NCI-H526 treated with DMSO at 0.1 percent for 48 hours (cell line): ENCODE measurements at regions not wholly inside any gene's neighbourhood (a gene's known extent, or its start where the extent isn't known, plus 50 kb on each side); places are given as distances from the start of the nearest gene placed in this dataset.

Experiments used
- DNase-seq: peaks from one replicate; lab custom pipeline; 2025; lab: John Stamatoyannopoulos, UW

DNA sequence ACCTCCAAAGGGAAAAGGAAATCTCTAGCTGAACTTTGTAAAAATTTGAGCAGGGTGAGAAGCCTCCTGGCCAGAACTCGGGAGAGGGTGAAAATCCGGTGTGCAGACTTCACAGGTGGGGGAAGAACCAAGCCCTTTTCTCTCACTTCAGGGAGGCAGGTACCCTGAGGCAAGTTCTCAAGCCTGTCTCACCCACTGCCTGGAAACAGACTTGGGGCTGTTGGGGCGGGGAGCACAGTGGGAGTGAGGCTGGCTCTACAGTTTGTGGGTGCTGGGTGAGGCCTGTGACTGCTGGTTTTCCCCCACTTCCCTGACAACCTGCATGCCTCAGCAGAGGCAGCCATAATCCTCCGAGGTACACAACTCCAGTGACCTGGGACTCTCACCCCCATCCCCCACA, 187.1 kb downstream of the KIF4B start:
- no peak for DNase-seq

DNA sequence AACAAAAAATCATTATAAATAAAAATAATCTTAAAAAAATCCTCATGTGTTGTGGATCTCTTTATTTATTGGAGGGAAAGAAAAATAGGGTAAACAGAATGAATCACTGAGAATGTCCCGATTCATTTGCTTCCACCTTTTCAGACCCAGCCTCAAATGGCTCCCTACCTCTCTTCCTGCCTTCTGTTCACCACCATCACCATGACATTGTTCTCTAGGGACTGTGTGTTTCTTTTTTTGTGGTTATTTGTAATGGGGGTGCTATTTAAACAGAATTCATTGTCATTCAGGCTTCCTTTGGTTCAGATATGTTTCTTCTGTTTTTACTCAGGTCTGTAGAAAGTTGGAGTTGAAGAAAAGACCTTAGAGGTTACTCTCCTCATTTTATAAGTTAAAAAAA, 198.2 kb downstream of the KIF4B start:
- no peak for DNase-seq

DNA sequence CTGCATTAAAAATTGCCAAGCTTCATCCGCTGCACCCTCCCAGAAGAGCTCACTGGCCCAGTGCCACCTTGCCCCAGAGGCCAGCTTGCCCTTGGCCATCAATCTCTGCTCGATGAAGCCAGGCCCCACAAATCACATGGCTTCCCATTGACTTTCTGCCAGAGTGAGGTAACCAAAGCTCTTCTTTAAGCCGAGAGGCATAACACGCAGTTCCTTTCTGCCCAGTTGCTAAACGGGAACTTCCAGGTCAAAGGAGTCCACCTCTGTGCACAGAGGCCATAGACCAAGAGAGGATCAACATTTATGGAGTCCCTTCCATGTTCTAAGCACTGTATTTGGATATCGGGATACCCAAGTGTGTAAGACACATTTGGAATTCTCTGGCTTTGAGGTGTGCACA, 208.8 kb downstream of the KIF4B start:
- DNase-seq: no peak

DNA sequence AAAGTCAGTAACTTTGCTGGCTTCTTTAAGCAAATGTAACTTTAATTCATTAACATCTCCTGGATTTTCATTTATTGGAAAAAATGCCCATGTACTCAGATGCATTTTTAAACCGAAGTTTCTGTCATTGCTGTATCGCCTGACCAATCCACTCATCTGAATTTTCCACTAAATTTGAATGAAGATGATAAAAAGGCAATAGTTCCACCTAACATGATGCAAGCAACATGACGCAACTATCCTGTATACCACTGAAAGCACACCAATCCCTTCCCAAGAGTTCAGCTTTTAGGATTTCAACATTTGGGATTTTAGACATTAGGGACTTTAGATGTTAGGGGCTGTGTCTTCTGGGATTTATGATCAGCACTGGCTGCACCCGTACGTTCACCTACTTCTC, 215.6 kb downstream of the KIF4B start:
- no peak for DNase-seq

DNA sequence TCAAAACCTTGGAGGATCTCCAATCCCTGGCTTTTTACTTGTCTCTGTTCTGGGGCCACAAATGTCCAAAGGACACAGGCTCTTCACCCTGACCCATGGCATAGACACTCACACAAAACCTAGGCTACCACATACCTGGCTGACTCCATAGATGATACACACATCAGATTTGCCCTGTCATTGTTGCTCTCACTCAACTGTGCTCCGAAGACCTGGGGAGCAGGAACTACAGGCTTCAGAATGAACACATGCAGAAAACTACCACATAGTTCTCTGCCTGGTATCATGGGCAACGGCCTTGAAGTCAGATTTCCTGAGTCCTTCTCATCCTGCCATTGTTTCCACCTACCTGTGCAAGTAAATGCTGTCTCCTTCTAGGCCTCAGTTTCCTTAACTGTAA, 226.2 kb downstream of the KIF4B start:
- no peak for DNase-seq

DNA sequence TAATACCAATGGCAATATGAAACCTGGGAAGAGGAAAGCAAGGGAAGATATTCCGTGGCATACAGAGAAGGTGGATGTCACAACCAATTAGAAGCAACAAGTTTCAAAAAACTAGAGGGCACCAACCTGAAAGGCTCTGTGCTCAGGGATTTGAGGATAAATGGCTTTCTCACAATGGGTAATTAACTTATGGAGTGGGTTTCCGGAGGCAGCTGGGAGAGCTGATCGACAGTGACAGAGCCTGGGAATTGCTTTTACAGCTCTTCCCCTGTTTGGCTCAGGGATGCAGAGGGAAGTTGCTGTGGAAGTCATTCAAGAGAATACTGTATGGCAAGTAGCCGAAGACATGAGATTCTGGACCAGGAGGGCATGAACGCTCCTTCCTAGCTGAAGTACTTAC, 237.0 kb downstream of the KIF4B start:
- DNase-seq: no peak

DNA sequence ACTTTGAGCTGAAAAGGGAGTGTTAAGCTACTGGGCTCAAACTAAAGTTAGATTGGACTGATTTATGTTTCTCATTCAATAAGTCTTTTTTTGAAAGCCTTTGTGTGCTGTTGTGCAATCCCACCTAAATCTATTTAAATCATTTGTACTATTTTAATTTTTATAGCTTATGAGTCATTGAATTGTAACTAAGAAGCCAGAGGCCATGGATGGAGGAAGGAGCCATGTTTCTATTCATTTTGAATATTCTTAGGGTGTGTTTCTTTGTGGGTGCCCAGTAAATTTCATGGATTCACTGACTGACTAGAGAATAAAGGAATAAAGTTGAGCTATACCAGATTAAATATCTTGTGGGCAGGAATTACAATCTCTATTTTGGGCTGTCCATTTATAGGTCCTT, 238.5 kb downstream of the KIF4B start:
- no peak for DNase-seq

DNA sequence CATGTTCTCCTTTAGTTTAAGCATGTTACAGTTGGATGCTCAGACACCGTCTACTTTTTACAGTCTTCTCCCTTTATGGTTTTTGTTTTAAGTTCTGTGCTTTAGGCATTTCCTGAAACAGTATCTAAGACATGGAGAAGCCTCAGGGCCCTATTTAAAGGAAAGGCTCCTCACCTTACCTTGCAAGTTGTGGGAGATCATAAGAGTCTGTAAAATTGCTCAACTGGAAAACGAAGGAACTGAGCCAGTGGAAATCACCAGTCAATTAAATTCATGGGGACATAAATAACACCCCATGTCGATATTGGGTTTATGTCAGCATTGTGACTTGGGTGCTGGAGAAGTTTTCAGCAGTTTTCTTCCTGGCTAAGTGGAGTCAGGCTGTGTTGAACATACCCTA, 239.2 kb downstream of the KIF4B start:
- no peak for DNase-seq

DNA sequence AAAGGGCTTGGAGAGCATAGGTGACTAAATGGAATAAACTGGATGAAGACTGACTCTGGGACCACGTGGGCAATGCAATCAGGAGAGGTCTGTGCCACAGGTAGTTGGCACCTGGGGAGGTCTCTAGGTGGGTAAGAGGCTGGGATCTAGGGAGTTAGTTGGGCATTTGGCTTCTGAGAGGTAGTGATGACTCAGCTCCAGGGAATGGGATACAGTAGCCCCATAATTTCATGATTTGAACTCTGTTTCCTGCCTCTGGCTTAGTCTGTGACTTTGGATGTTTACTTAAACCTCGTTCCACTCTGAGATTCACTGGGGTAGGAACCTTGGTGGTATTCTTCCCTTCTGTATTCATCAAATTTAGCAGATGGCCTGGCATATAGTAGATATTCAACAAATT, 240.8 kb downstream of the KIF4B start:
- DNase-seq: no peak

DNA sequence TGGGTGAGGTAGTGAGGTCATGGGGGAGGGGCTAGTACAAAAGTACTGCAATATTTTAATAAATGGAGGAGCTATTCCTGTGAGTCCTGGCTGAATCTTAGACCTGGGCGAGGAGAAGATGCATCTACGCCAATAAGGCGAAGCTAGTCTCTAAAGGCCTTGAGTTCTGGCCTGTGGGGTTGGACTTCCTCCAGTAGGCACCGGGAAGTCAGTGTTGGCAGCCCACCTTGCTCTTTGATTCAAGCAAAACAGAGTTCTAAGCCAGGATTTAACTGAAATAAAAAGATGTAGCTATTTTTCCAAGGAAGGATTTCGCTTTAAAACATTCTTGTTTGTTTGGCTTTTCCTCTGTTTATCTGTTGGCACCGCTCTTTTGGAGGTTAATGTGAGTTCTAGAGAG, 244.6 kb downstream of the KIF4B start:
- no peak for DNase-seq

DNA sequence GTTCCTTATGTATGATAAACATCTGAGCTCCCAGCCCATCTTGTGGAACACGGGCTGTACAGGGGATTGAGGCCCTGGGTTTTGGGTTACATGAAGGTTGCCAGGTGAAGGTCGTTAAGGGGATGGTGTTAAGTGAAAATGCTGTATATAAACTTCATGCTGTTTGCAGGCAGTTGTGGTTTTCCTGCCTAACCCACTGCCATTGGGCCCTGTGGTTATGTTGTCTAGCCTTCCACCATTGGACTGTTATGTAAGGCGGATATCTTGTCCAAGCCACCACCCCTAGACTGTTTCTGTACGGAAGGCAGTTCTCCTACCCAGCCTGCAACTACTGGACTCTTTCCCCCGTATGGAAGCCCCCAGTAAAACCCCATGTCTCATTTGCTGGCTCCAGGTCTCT, 246.1 kb downstream of the KIF4B start:
- DNase-seq: no peak

DNA sequence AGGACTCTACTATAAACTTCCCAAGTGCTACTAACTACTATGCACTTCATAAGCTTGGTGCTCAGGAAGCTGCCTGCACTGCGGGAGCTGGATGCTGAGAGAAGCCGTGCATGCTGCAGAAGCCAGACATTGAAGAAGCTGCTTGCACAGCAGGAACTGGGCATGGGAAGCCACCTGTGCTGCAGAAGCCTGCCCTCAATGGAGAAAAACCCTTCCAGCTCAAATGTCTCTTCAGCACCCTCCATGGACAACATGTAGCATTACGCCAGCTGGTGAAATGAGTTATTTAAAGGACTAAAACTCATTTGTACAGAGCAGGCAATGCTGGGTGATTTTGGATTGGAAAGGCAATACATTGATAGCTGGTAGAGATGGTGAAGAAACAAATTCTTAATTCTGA, 247.2 kb downstream of the KIF4B start:
- peak; percentile 3 for DNase-seq

DNA sequence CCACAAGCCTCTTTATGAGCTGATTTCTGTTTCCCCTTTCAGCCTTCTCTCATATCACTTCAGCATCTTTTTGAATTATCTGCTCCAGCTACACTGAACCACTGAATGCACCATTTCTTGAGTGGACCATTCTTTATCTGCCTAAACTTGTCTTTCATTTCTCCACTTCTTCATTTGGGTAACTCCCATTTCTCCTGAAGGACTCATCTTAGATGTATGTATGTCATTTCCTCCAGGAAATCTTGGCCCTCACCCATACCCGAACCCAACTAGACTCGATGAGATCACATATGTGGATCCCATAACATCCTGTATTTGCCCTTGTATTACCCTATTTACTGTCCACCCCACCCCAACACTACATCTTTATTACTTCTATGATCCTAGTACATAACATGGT, 249.8 kb downstream of the KIF4B start:
- DNase-seq: no peak

DNA sequence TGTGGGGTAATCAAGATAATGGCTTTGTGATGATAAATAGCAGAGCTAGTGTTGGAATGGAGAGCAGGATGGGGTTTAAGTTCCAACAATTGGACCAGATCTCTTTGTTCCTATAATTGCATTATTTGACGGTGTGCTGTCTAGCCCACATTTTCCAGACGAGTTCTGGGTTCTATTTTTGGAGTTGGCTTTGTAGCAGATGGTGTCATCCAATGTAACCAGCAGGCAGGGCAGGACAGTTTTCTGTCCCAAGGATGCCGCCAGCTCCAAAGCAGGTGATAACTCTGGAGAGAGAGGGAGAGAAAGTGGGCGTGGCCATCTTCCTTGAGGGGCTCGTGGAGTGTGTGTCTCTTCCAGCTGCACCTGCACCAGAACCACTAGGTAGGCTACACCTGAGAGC, 251.3 kb downstream of the KIF4B start:
- DNase-seq: no peak

DNA sequence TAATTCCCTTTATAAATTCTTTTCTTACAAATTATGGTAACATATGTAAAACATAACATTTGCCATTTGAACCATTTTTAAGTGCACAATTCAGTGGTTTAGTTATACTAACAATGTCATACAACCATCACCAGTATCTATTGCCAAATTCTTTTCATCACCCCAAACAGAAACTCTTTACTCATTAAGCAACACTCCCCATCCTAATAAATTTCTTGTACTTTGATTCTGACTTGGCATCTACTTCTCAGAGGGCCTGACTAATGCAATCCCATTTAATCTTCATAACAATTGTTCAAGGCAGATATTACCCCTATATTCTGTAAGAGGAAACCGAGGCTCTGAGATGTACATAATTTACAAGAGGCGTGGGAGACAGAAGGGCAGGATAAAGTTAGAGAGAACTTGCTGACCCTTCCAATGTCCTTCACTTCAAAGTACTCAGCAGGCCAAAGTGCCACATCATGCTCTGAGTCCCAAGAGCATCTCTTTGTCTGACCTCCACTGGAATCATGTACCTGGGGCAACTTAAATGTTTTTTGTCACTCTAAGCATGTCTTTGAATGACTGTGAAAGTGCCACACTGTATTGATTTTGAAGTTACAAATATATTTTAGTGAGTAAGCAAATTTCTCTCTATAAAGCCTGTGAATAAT, 255.3 kb downstream of the KIF4B start:
- DNase-seq: no peak

DNA sequence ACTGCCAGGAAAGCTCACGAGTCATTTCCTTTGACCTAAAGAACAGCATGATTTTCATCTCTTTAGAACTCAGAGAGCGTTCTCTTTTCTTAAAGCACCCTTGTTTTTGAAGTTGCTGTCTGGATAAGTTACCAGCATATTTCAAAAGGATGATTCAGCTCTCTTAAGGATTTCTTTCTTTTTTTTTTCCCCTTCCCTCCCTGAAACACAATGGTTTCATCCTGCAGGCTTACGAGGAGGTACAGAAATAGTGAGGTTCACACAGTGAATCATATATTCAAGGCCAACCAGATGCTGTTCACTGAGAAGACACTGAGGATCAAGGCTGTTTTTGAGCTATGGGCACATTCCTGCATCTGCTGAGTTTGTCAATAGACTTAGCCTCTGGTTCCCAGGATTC, 257.2 kb downstream of the KIF4B start:
- no peak for DNase-seq

DNA sequence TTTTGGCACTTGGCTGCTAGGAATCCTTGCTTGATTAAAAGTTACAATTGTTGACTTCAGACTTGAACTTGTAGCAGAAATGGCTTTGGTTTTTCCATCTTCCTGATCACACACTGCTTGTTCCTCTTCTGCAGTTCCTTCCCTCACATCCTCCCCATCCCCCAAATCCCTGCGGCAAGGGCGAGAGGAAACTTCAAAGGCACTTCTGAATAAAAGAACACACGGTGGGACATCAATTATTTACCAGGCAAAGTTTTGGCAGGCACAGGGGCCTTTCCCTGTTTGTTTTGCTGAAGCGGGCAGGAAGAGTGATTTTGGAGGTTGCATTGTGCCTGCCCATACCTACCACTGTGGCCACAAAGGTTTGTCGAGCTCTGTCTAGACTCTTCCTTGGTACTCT, 260.9 kb downstream of the KIF4B start:
- no peak for DNase-seq

DNA sequence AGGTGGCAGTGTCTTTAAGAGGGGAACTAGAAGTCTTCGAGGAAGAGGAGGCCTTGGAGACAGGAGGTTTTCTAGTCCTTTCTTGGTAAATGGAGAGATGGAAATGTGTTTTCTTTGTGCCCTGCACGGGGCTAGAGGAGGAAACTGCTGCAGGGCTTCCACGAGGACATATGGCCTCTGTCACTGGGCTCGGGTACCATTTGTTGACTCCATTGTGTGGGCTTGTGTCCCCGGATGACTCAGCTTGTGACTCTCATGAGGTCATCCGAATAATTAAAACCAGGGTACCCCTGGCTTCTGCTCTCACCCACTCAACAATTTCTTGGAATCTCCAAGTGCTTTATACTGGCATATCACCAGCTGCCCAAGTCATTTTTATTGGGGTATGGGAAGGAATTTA, 261.7 kb downstream of the KIF4B start:
- DNase-seq: no peak

DNA sequence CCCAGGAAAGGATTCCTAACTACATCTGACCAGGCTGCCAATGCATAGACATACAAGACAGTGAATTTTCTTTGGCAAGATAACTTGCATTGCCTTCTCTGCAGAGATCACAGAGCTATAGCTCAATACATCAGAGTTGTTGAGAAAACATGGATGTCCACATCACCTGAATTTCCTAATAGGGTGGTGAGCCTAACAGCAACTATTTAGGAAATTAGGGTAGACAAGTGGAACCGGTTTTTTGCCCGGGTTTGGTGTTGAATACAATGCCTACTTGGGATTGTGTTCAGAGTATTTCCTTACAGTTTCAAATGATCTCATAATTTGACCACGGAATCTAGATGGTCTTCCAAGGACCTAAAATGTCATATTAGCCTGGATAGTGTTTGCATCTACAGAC, 262.7 kb downstream of the KIF4B start:
- no peak for DNase-seq

DNA sequence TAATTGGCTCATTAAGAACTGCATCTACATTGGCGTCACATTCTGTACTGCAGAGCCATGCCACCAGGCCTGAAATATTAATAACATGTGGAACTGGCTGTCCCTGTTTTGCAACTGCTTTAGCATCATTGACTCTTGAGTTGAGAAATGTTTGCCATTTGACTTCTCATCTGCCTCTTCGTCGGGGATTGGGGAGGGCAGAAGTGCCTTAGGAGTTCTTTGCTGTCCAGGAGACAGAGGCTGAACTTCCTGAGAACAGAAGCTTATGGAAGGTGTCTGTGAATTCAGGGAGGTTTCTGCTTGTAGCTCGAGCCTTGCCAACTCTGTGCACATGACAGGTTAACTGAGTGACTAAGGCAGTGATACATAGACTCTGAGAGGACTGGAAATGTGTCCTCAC, 265.0 kb downstream of the KIF4B start:
- no peak for DNase-seq

DNA sequence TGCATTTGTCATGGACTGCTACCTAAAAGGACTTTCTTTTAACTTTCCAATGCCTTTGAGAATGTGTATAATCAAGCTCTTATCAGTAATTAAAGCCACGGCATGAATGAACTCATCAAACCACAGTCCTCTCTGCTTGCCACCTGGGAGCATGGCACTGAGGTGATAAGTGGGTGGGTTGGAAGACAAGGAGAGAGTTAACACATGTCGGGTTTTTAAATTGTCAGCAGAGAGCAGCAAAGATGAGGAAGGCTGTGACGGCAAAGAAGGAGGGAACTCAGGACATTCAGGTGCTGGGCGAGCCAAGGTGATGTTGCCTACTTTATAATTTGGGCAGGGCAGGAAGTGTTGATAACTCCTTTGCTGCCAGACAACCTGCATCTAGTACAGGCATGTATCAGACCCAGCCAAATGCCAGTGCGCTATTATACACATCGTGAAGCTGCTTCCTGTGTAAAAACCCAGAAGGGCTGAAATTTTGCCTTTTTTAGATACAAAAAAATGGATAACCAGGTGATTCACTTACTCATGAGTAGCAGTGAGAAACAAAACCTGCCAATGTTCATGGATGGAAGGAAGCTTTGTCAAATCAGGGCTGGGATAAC, 269.1 kb downstream of the KIF4B start:
- DNase-seq: no peak

DNA sequence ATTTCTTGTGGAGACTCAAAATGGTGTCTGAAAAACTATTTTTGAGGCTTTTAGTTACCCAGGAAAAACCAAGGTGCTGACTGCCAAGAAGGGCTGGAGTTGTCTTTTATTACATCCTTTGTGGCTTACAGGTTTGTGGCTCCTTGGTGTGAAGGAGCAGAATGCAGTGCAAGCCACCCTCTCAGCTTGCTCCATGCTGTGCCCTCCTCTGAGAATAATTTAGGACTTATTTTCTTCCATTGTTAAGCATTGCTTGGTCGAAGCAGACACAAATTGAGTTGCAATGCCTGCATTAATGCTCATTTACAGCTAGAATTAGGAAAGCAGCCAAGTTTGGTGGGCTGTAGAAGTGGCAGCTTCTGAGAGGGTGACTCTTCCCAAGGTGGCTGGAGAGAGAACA, 272.2 kb downstream of the KIF4B start:
- DNase-seq: no peak

DNA sequence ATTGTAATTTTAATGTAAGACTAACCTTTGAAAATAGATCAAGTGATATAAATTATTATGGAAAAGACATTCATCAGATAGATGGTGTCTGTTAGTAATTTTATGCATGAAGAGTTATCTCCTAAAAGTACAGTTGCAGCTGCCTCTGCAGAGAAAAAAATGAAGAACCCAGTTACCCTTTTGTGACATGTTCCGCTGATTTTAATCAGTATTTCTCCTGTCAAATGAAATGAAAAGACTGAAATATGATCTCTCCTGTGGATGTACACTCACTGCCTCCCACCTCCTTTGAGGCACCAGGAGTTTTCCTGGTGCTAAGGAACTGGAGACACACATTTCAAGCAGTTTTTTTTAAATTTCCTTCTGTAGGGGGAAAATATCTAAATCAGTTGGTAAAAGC, 277.4 kb downstream of the KIF4B start:
- no peak for DNase-seq

DNA sequence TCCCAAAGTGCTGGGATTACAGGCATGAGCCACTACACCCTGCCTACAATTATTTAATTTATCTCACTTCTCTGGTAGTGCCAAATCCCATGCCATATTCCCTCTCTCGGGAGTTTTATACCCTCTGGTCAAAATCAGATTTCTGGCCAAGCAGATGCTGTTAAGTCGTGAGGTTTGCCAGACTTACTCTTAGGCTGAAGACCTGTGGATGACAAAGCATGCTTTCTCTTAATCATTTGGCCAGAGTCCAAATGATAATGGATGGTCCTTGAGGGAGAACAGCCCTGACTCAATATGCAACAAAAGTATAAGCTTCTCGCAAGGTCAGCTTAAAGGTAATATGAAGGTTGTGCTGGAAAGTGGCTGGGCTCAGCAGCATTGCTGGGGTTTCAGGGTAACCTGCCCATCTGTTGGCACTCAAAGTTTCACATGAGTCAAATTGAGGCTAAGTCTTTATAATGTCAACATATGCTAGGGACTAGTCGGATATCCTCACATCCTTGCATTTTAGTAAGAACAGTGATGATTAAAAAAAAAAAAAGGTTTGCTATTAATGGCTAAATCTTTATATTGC, 280.1 kb downstream of the KIF4B start:
- no peak for DNase-seq
